K562 (cell line): ENCODE measurements at regions not wholly inside any gene's neighbourhood (a gene's known extent, or its start where the extent isn't known, plus 50 kb on each side); places are given as distances from the start of the nearest gene placed in this dataset.

ENCODE experiments used
- ATAC-seq: fragments of 200-7000 bp; cut with Tn5 transposase; 3 replicates; pipeline ENCODE4 v1.9.1; 2020; ENCODE audit warnings: moderate library complexity
- BruUV-seq: library from RNA; stranded (reverse); fragments of 400-500 nt; replicated peaks from 2 replicates; lab custom pipeline; 2021; lab: Mats Ljungman, UMichigan
- CTCF ChIA-PET: fragments of 300-600 bp; formaldehyde crosslinking; extraction: SDS; loops from one replicate; lab custom pipeline; 2021; ENCODE audit warnings: low intra/inter-chr PET ratio; lab: Yijun Ruan, JAX
- POLR2A ChIA-PET: fragments of 300-600, 350-650 bp; sonication (Branson Sonifier 250); formaldehyde crosslinking; extraction: SDS; loops from one replicate; lab custom pipeline; 2021; ENCODE audit warnings: antibody characterized with exemption, inconsistent platforms; lab: Yijun Ruan, JAX
- DNase-seq, 4 experiments: peaks; one replicate each; pipeline versions ENCODE4 v3.0.0 to v3.0.0-alpha.2; 2011 to 2018; ENCODE audit warnings: low spot score in 3 of 4, mixed read lengths in 3 of 4; ENCODE audit errors: extremely low read depth in 1 of 4
- FAIRE-seq: peaks from 2 replicates; lab custom pipeline; 2011; peaks lifted over from hg19 to GRCh38; lab: Jason Lieb, UNC
- H2AFZ ChIP-seq: 2 replicates; pipeline ENCODE4 v1.6.0; 2011; ENCODE audit warnings: low read depth, low read length, control low read depth, inconsistent platforms
- H3K27ac ChIP-seq: fragments of 200-600 bp; 3 replicates; pipeline ENCODE4 v1.8.0; 2011; ENCODE audit warnings: low read depth, mild to moderate bottlenecking, control low read depth, inconsistent platforms, low read length, moderate library complexity, mixed read lengths; ENCODE audit errors: extremely low read depth
- H3K27me3 ChIP-seq, 2 experiments: fragments of 300-600 bp in 1 of 2; 2 replicates in 1 of 2; 3 replicates in 1 of 2; pipeline versions ENCODE4 v1.6.0 to v1.8.0; 2011; ENCODE audit warnings: inconsistent platforms in 2 of 2, low read length in 2 of 2, mild to moderate bottlenecking in 1 of 2, mixed read lengths in 1 of 2, moderate library complexity in 1 of 2; ENCODE audit not compliant: control insufficient read depth in 2 of 2, insufficient read depth in 2 of 2
- H3K36me3 ChIP-seq: fragments of 300-600 bp; 3 replicates; pipeline ENCODE4 v1.8.0; 2011; ENCODE audit warnings: mild to moderate bottlenecking, low read length, inconsistent platforms; ENCODE audit not compliant: control insufficient read depth, insufficient read depth
- H3K4me1 ChIP-seq, 2 experiments: fragments of 200-600 bp in 1 of 2; replicated peaks in 1 of 2; 2 replicates in 1 of 2; 3 replicates in 1 of 2; pipeline versions ENCODE4 v1.5.1 to v1.8.0; 2011; ENCODE audit warnings: inconsistent platforms in 2 of 2, low read length in 2 of 2, mild to moderate bottlenecking in 1 of 2, mixed read lengths in 1 of 2, moderate library complexity in 1 of 2; ENCODE audit not compliant: control insufficient read depth in 2 of 2, insufficient read depth in 2 of 2
- H3K4me2 ChIP-seq: 2 replicates; pipeline ENCODE4 v1.6.1; 2011; ENCODE audit warnings: low read length, control low read depth, inconsistent platforms, mixed read lengths; ENCODE audit not compliant: insufficient read depth
- H3K4me3 ChIP-seq: fragments of 200-600 bp; sonication (generic), shearing (Covaris generic); 2 replicates; pipeline ENCODE4 v1.5.1; 2016; ENCODE audit warnings: control low read depth, inconsistent platforms
- H3K79me2 ChIP-seq: fragments of 200-600 bp; 3 replicates; pipeline ENCODE4 v1.8.0; 2011; ENCODE audit warnings: low read length, inconsistent platforms; ENCODE audit not compliant: control insufficient read depth, insufficient read depth
- H3K9ac ChIP-seq, 2 experiments: 2 replicates each; pipeline versions ENCODE4 v1.6.0 to v1.6.1; 2011; ENCODE audit warnings: low read depth in 2 of 2, low read length in 2 of 2, control low read depth in 1 of 2, inconsistent platforms in 1 of 2, mild to moderate bottlenecking in 1 of 2, mixed read lengths in 1 of 2; ENCODE audit not compliant: insufficient read depth in 1 of 2
- H3K9me1 ChIP-seq: one replicate; pipeline ENCODE4 v1.6.0; 2011; ENCODE audit warnings: inconsistent platforms, mild to moderate bottlenecking, low read length, moderate library complexity; ENCODE audit not compliant: control insufficient read depth, insufficient read depth
- H3K9me3 ChIP-seq: replicated peaks from 2 replicates; pipeline ENCODE4 v1.5.1; 2011; ENCODE audit warnings: low read depth, low read length, inconsistent platforms; ENCODE audit not compliant: control insufficient read depth, insufficient read depth
- H4K20me1 ChIP-seq: replicated peaks from 2 replicates; pipeline ENCODE4 v1.6.1; 2011; ENCODE audit warnings: low read length, inconsistent platforms, mixed read lengths; ENCODE audit not compliant: control insufficient read depth, insufficient read depth
- ARID3A ChIP-seq: IDR thresholded peaks from 2 replicates; pipeline ENCODE4 v1.6.1; 2012; ENCODE audit warnings: low read depth, low read length, improper control_type of control experiment, borderline replicate concordance
- ATF1 ChIP-seq, 2 experiments: fragments of 450-650 bp in 1 of 2; IDR thresholded peaks; 2 replicates each; pipeline ENCODE4 v1.6.1; 2016; ENCODE audit warnings: missing compliant biosample characterization in 1 of 2, missing genetic modification characterization in 1 of 2
- BDP1 ChIP-seq: IDR thresholded peaks from 3 replicates; pipeline ENCODE4 v1.6.1; 2011; ENCODE audit not compliant: insufficient read length, insufficient read depth
- CBFB ChIP-seq: sonication (generic); formaldehyde crosslinking; IDR thresholded peaks from 2 replicates; pipeline ENCODE4 v1.4.0; 2020; ENCODE audit warnings: mild to moderate bottlenecking, missing genetic modification reagents
- CHD2 ChIP-seq: IDR thresholded peaks from 2 replicates; pipeline ENCODE4 v1.6.1; 2011; ENCODE audit warnings: low read depth, low read length
- COPS2 ChIP-seq: fragments of 450-650 bp; conservative IDR thresholded peaks from 2 replicates; pipeline ENCODE4 v1.6.1; 2016; ENCODE audit warnings: mild to moderate bottlenecking, moderate library complexity
- KLF16 ChIP-seq: IDR thresholded peaks from 2 replicates; pipeline ENCODE4 v1.6.1; 2016; ENCODE audit warnings: antibody characterized with exemption
- MCM2 ChIP-seq: fragments of 450-650 bp; IDR thresholded peaks from 2 replicates; pipeline ENCODE4 v1.6.1; 2017; ENCODE audit warnings: low read depth, mild to moderate bottlenecking
- MYBL2 ChIP-seq, 2 experiments: fragments of 450-650 bp in 1 of 2; sonication (generic) in 1 of 2; formaldehyde crosslinking in 1 of 2; IDR thresholded peaks; 2 replicates each; pipeline versions ENCODE4 v1.6.1 to v1.8.1; 2017 to 2022; ENCODE audit warnings: borderline replicate concordance in 1 of 2, inconsistent platforms in 1 of 2, low read depth in 1 of 2, mild to moderate bottlenecking in 1 of 2, missing genetic modification reagents in 1 of 2, moderate library complexity in 1 of 2
- NEUROD1 ChIP-seq: fragments of 150-350 bp; IDR thresholded peaks from 2 replicates; pipeline ENCODE4 v1.6.1; 2014; ENCODE audit warnings: borderline replicate concordance, low read length, low read depth; ENCODE audit not compliant: partially characterized antibody
- SPI1 ChIP-seq: IDR thresholded peaks from 2 replicates; pipeline ENCODE4 v1.6.1; 2011; ENCODE audit warnings: low read depth, low read length, control low read depth, borderline replicate concordance
- ZNF316 ChIP-seq: fragments of 450-650 bp; IDR thresholded peaks from 2 replicates; pipeline ENCODE4 v1.6.1; 2016
- ZNF444 ChIP-seq: fragments of 250-450 bp; sonication (Bioruptor Pico); IDR thresholded peaks from 2 replicates; pipeline ENCODE4 v1.4.0; 2020; ENCODE audit warnings: mild to moderate bottlenecking, moderate library complexity
- ZNF589 ChIP-seq: fragments of 200-800 bp; sonication (Bioruptor generic); IDR thresholded peaks from 2 replicates; pipeline ENCODE4 v1.6.1; 2016; ENCODE audit warnings: low read depth, missing genetic modification characterization, missing compliant biosample characterization
- ZNF77 ChIP-seq: fragments of 250-450 bp; sonication (Bioruptor Pico); IDR thresholded peaks from 2 replicates; pipeline ENCODE4 v1.5.0; 2020
- WGBS: fragments of 100-300 bp; shearing (Covaris generic); methylation state at CpG from one replicate; pipeline ENCODE4 v1.1.6; 2016; ENCODE audit warnings: low coverage, mixed read lengths; ENCODE audit not compliant: insufficient coverage; ENCODE audit errors: missing lambda C conversion rate; 5-methylcytosine and 5-hydroxymethylcytosine counted together
- in situ Hi-C: fragments of 300-500 bp; cut with MboI; formaldehyde crosslinking; loops from 4 replicates; pipeline ENCODE4 v1.15.0; 2018; ENCODE audit warnings: inconsistent platforms, mixed read lengths
- intact Hi-C: fragments of 100-400 bp; cut with micrococcal nuclease; formaldehyde crosslinking; loops from 2 replicates; pipeline ENCODE4 v1.14.2; 2022

- H3K4me2 ChIP-seq: no peak overlapping the region
- no peak for FAIRE-seq
Measured at GRCh38 chr5:161042862-161043261, 190.9 kb upstream of the ATP10B start.

More at GRCh38 chr5:161042862-161043261, 190.9 kb upstream of the ATP10B start:
- WGBS: 0% methylated on average over 3 of the region's 3 CpGs
- intact Hi-C loops: no loop called here
- no peak overlapping the region for H3K27ac ChIP-seq
- H3K79me2 ChIP-seq: no peaks in the 10 kb centered on the region
- CTCF ChIA-PET: no interaction called here
- in situ Hi-C loops: no loop called here
- H3K27me3 ChIP-seq: no peaks in the 10 kb centered on the region
- H3K9me1 ChIP-seq: no peaks in the 10 kb centered on the region
- TF ChIP-seq ATF1 (CRISPR knock-in tag; IDR thresholded peaks at IDR 0.05): no peak
- TF ChIP-seq ATF1 (tag; IDR thresholded peaks at IDR 0.05): no peak
- no peak for TF ChIP-seq CBFB
- no peak for TF ChIP-seq ZNF444
- no peak for TF ChIP-seq SPI1
- TF ChIP-seq NEUROD1: no peak
- TF ChIP-seq BDP1: no peak
- no peak for TF ChIP-seq ZNF77 (CRISPR knock-in tag)
- TF ChIP-seq KLF16: no peak
- no peak for TF ChIP-seq ZNF589
- no peak for TF ChIP-seq COPS2
- TF ChIP-seq CHD2: no peak
- no peak for TF ChIP-seq ZNF316
- TF ChIP-seq MCM2: no peak
- no peak for TF ChIP-seq MYBL2 (IDR thresholded peaks at IDR 0.05; ENCODE audit: low read depth)
- no peak for TF ChIP-seq MYBL2 (CRISPR knock-in tag; IDR thresholded peaks at IDR 0.05; ENCODE audit: borderline replicate concordance)
- TF ChIP-seq ARID3A: no peak
- TF ChIP-seq, all 486 proteins: peak for 0
- no peak overlapping the region for H2AFZ ChIP-seq
- no peaks in the 10 kb centered on the region for H4K20me1 ChIP-seq
- no peaks in the 10 kb centered on the region for H3K9me3 ChIP-seq
- POLR2A ChIA-PET: no interaction called here
- DNase-seq (no peak), ATAC-seq (no peak)
- H3K36me3 ChIP-seq: no peaks in the 10 kb centered on the region
- no peak overlapping the region for H3K4me3 ChIP-seq
- BruUV-seq: no TSS peak
- no peak overlapping the region for H3K9ac ChIP-seq
- no peaks in the 10 kb centered on the region for H3K4me1 ChIP-seq
